PFSK-1 (cell line): ENCODE measurements at regions not wholly inside any gene's neighbourhood (a gene's known extent, or its start where the extent isn't known, plus 50 kb on each side); places are given as distances from the start of the nearest gene placed in this dataset.

ENCODE experiments used
- FOXP2 ChIP-seq: optimal IDR thresholded peaks from 2 replicates; pipeline ENCODE3; 2011; ENCODE audit warnings: borderline replicate concordance, control low read depth, inconsistent platforms; ENCODE audit not compliant: insufficient read depth; ENCODE audit errors: extremely low read length, extremely low read depth
- POLR2AphosphoS5 ChIP-seq: IDR thresholded peaks from 2 replicates; pipeline ENCODE4 v1.6.1; 2012; ENCODE audit warnings: low read depth, mild to moderate bottlenecking, control low read depth, low read length, moderate library complexity
- SIN3A ChIP-seq: IDR thresholded peaks from 2 replicates; pipeline ENCODE4 v1.6.1; 2012; ENCODE audit warnings: mild to moderate bottlenecking, low read length, moderate library complexity, borderline replicate concordance; ENCODE audit not compliant: insufficient read depth
- TAF1 ChIP-seq: IDR thresholded peaks from 2 replicates; pipeline ENCODE4 v1.6.1; 2012; ENCODE audit warnings: low read length, control low read depth, borderline replicate concordance; ENCODE audit not compliant: insufficient read depth
- TF ChIP-seq, protein P1 (sequence below), 2 experiments: IDR thresholded peaks; 2 replicates each; pipeline versions ENCODE4 v1.6.1 to v1.8.0; 2011 to 2012; ENCODE audit warnings: low read depth in 2 of 2, low read length in 2 of 2, control low read depth in 1 of 2, inconsistent platforms in 1 of 2, mild to moderate bottlenecking in 1 of 2, moderate library complexity in 1 of 2; ENCODE audit not compliant: insufficient read depth in 1 of 2

DNA sequence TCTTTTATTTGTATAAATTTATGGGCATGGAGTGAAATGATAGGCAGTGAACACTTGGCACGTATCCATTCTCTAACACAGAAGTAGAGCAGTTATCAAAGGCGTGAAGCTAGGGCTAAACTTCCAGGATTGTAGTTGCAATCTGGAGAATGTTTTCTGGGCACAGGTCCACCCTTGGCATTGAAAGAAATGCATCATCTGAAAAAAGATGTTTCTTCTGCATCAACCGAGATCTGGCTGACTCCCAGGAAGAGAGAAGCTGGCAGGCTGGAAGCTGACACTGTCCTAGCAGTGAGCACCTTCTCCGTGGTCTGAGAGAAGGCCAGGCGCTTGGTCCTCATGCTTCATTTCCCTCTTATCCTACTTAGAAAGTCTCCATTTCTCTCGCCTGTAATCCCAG is 600.0 kb downstream of the BRD1 start:
- TF ChIP-seq, protein P1, sequence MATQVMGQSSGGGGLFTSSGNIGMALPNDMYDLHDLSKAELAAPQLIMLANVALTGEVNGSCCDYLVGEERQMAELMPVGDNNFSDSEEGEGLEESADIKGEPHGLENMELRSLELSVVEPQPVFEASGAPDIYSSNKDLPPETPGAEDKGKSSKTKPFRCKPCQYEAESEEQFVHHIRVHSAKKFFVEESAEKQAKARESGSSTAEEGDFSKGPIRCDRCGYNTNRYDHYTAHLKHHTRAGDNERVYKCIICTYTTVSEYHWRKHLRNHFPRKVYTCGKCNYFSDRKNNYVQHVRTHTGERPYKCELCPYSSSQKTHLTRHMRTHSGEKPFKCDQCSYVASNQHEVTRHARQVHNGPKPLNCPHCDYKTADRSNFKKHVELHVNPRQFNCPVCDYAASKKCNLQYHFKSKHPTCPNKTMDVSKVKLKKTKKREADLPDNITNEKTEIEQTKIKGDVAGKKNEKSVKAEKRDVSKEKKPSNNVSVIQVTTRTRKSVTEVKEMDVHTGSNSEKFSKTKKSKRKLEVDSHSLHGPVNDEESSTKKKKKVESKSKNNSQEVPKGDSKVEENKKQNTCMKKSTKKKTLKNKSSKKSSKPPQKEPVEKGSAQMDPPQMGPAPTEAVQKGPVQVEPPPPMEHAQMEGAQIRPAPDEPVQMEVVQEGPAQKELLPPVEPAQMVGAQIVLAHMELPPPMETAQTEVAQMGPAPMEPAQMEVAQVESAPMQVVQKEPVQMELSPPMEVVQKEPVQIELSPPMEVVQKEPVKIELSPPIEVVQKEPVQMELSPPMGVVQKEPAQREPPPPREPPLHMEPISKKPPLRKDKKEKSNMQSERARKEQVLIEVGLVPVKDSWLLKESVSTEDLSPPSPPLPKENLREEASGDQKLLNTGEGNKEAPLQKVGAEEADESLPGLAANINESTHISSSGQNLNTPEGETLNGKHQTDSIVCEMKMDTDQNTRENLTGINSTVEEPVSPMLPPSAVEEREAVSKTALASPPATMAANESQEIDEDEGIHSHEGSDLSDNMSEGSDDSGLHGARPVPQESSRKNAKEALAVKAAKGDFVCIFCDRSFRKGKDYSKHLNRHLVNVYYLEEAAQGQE (IDR thresholded peaks at IDR 0.05; ENCODE audit: insufficient read depth in 1 of 2, low read depth in 2 of 2, low read length in 2 of 2): no peak
- TF ChIP-seq FOXP2 (no peak), TAF1 (no peak), POLR2AphosphoS5 (no peak), SIN3A (no peak)

DNA sequence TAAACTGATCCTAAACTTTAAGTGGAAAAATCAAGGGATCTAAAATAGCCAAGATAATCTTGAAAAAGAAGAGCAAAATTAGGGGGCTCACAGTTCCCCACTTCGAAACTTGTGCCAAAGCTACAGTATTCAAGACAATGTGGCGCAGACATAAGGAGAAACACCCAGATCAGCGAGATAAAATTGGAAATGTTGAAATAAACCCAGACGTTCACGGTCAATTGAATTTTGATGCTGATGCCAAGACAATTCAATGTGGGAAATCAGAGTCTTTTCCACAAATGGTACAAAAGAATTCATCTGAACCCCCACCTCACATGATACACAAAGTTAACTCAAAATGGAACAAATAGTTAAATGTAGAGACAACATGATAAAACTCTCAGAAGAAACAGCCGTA is 601.6 kb downstream of the BRD1 start:
- TF ChIP-seq FOXP2 (no peak), POLR2AphosphoS5 (no peak), TAF1 (no peak), SIN3A (no peak)
- TF ChIP-seq, protein P1 (IDR thresholded peaks at IDR 0.05; ENCODE audit: insufficient read depth in 1 of 2, low read depth in 2 of 2, low read length in 2 of 2): no peak

DNA sequence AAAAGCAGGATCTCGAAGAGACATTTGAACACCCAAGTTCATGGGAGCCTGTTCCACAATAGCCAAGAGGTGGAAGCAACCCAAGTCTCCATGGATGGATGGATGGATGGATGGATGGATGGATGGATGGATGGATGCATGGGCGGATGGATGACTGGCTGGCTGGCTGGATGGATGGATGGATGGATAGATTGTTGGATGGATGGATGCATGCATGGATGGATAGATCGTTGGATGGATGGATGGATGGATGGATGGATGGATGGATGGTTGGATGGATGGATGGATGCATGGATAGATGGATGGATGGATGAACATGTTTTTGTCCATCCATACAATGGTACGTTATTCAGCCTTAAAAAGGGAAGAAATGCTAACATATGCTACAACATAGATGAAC is 603.4 kb downstream of the BRD1 start:
- TF ChIP-seq, protein P1 (IDR thresholded peaks at IDR 0.05; ENCODE audit: insufficient read depth in 1 of 2, low read depth in 2 of 2, low read length in 2 of 2): no peak
- TF ChIP-seq TAF1 (no peak), SIN3A (no peak)

DNA sequence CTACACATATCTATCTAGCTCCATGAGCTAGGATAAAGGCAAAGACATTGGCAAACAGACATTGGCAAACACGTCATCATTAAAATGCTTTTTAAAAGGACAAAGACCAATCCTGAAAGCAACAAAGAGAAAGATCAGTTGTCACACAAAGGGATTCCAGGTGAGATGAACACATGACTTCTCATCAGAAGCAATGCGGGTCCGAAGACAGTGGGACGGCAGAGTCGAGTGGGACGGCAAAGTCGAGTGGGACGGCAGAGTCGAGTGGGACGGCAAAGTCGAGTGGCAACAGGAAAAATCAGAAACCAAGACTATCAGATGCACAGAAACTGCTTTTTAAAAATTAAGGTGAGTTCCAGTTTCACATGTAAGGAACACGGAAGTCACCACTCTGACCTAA is 609.5 kb downstream of the BRD1 start:
- no peak for TF ChIP-seq FOXP2

DNA sequence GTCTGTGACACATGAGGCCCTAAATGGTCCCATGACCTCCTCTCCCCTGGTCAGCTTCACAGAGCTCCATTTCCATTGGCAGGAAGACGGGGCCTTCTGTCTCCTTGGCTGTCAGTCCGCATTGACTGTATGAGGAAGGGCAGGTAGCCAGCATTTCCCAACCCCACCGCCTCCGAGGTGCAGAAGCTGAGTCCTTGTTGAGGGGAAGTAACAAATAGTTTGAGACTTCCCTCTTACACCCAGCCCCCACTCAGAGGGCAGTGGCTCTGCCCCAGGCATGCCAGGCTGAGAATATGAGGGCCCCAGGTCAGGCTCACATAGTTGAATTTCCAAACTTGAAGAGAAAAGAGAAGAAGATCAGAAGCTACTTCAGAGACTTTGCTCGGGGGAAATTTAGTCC is 611.1 kb downstream of the BRD1 start:
- TF ChIP-seq, protein P1 (IDR thresholded peaks at IDR 0.05; ENCODE audit: insufficient read depth in 1 of 2, low read depth in 2 of 2, low read length in 2 of 2): no peak
- no peak for TF ChIP-seq POLR2AphosphoS5
- no peak for TF ChIP-seq TAF1
- no peak for TF ChIP-seq FOXP2
- TF ChIP-seq SIN3A: no peak
